NCI-H774 (cell line): ENCODE measurements at regions not wholly inside any gene's neighbourhood (a gene's known extent, or its start where the extent isn't known, plus 50 kb on each side); places are given as distances from the start of the nearest gene placed in this dataset.

ENCODE experiments used
- DNase-seq: peaks from one replicate; lab custom pipeline; 2025; lab: John Stamatoyannopoulos, UW

DNA sequence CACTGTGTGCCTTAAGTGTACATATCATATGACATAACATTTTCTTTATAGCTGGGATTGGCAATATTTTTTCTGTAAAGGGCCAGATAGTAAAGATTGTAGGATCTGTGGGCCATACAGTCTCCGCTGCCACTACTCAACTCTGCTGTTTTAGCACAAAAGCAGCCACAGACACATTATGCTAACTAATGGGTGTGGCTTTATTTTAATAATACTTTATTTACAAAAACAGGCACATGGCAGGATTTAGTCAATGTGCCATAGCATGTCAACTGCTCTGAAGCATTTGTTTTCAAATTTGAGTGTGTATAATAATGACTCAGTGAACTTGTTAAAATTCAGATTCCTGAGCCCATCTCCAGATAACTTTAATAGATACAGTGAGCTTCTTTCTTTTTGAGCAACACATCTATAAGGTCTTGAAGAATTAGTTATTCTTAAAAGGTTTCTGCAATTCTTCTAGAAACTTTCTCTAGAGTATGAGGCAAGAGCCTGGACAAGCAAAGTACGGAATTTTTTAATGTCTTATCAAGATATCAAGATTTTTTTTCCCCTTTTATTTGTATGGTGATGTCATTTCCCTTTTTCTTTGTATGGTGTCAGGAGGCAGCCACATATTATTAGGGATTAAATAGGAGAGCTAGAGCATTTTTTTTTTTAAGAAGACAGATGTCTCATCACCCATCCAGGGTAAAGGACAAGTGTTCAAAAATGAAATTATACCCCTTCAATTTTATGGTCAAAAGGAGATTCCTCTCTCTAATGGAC lies 518.3 kb downstream of the DHX35 start:
- no peak for DNase-seq

DNA sequence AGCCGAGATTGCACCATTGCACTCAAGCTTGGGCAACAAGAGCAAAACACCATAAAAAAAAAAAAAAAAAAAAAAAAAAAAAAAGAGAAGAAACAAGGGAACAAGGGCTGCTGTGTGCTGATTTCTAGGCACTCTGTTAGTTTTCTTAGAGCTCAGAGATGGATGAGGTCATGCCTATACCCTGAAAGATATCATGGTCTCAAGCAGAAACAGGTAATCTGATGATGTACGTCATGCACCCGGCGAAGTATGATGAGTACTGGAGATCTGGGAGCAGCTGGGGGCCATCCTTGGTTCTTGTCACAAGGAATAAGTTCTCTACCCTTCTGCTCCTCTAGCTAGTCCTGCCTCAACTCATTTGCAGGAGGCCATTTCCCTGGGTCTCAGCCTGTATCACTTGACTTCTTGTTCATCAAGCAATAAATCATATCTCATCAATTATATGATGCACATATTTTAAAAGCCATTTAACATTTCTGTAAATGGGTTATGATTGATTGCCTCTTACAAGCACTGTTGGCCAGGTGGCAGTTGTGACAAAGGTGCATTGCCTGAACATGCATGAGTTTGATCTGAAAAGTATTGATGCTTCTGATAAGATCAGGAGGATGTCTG lies 517.2 kb downstream of the DHX35 start:
- no peak for DNase-seq

DNA sequence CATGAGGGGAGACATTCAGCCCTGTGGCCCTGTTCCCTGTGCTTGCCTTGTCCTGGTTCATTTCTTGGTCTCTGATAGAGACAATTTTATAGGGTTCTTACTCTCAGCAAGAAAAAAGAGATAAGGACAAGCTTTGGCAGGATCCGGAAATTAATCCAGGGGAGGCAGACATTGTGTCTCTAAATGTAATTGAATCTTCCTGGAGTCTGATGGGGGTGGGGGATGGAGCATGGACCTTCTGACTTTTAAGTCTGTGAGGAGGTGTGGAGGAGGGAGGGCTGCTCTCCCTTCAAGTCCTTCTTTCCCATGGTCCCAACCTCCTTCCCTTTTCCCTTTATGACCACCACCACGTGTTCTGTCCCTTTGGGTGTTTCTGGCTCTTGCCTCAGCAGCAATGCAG lies 512.7 kb downstream of the DHX35 start:
- no peak for DNase-seq

DNA sequence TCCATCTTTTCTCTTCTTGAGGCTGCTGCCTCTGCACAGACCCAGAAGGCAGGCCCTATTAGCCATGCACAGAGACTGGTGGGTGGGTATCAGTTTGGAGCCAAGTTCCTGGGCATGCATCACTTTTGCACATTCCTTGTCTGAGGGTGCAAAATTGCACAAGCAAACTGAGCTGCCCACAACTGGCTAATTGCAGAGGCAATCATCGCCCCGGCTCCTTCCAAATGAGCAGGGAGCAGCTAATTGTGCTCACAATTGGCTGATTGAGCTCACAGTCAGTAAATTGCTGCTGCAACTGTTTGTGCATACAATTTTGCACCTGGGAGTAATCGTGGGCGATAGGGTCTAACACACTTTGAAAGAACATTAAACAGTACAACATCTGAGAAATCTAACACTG lies 511.4 kb downstream of the DHX35 start:
- no peak for DNase-seq

DNA sequence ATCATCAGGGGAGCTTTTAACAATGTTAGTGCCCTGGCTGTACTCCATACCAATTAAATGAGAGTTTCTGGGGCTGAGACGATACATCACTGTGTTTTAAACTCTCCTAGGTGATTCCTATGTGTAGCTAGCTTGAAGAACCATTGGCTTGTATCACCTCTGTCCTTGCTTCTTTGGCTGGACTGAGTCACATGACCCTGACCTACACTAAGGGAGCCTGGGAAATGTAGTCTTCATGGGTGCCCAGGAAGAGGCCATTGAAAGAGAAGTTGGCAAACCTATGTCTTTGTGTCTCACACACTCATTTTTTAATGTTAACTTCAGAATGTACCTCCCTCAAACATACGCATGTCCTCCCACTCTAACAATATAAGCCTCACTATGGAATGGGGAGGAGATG lies 506.6 kb downstream of the DHX35 start:
- DNase-seq = no peak

DNA sequence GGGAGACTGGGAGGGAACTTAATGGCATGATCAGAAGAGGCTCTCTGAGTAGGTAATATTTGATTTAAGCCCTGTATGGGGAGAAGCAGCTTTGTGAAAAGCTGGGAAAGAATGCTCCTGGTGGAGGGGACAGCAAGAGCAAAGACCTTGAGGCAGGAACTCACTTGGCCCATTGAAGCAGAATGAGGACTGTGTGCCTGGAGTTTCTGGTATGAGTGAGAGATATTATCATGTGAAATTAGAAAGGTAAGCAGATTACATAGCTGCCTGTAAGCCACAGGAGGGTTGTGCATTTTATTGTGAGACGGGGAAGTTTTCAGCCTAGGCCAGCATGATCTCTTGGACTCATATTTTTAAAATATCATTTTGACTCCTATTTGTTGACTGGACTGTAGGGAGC lies 502.1 kb downstream of the DHX35 start:
- DNase-seq = no peak

DNA sequence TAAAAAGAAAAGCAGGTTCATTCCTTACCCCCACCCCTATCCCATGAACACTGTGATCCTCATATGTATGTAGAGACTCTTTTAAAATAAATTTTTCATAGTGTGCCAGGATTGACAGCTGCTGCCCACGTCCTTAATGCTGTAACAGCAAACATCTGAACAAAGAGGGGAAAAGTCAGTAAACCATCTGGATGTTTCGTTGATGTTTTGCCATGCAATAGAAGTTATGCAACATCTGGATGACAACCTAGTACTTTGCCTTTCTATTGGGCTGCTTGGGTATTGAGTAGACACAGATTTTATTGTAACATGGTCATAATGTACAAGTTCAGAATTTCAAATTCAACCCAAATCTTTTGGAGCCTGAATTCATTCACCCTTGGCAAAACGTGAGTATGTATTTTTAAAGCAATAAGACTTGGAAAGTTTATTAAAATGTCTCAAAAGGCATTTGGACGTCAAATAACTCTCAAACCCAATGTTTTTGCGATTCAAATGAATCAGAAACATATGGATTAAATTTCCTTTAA lies 500.3 kb downstream of the DHX35 start:
- DNase-seq = no peak

DNA sequence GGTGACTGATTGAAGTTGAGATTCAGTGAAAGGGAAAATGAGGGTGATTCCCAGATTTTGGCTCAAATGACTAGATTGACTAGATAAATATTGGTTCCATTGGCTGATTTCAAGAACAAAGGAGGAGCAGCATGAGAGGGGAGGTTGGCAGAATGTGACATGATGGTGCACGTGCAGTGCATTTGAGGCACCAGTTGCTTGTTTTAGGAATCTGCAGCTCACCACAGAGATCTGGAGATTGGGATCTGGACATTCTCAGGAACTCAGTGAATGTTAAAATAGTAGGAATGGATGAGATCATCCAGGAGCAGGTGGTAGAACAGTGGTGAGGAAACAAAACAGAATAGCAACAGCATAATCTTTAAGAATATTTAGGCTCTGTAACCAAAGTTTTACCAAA lies 496.3 kb downstream of the DHX35 start:
- DNase-seq = no peak

DNA sequence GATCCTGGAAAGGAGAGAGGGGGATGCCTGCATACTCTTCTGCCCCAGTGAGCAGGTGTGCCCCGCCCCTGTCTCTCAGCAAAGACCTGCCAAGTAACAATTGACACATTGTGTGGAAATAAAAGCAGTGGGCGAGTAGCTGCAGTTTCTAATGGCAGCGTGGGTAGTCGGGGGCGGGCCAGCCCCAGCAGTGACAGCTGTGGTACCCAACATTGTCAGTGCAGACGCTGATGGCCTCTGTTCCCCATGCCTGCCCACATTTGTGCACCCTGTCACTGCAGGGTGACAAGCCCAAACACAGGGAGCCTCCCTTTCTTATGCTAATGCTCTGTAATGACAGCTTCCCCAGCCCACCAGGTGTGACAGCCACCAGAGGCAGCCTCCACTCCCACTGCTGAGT lies 491.7 kb downstream of the DHX35 start:
- no peak for DNase-seq

DNA sequence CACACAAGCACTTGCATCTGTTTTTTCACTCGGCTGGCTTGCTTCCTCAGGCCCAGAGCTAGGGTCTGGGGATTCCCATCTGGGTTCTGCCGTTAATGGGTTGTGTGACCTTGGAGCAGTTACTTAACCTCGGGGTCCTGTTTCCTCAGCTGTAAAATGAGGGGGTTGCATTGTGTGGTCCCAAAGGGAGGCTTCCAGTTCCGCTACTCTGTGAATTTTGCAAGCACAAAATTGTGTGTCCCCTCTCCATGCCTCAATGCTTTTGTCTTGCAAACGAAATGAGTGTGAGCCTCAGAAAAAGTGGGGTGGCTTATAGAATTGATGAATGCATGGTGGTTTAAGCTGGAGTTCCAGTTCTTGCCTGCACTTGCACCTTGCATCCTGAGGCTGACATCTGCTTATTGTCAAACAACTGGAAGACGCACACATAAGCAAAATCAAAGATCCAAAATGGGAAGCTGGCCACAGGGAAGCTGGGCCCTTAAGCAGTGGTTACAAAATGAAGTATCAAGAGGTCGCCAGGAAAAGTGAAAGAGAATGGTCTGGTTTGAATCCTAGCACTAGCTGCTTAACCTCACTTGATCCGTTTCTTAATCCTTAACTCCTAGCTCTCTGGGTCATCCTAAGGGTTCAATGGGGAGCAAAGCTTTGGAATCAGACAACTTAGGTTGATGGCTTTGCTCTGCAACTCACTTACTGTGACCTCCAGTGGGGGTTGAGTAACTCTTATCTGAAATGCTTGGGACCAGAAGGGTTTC lies 490.6 kb downstream of the DHX35 start:
- DNase-seq = no peak

DNA sequence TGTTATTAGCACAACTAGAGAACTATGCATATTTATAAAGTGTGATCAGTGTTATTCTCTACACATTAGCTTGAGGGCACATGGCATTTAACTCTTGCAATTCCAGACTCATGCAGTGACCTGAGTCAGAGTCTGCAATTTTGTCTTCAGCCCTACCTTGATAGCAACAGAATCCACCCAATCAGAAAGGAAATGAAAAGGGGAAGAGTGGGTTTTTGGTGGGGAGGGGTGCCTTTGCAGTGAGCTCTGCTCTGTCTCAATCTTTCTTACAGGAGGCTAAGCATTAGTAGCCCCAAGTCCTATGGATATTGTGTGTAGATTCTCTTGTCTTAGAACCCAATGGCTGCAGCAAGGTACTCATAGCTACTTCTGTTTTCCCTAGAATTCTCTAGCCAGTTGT lies 489.2 kb downstream of the DHX35 start:
- DNase-seq = no peak

DNA sequence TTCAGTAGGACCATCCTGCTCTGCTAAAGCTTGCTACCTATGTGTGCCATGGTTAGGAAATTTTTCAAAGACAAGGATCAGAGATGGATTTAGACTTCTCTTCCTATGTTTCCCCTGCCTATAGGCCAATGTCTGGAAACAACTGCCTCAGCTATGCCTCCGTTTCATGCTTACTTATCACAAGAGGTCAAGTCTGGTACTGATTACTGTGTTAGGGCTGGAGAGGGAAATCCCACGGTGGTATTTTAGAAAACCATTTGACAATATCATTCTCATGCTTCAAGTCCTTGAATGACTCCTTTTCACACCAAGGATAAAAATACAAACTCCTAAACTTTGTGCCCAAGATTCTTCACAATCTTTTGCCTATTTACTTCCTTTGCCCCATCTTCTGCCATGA lies 484.3 kb downstream of the DHX35 start:
- DNase-seq = no peak

DNA sequence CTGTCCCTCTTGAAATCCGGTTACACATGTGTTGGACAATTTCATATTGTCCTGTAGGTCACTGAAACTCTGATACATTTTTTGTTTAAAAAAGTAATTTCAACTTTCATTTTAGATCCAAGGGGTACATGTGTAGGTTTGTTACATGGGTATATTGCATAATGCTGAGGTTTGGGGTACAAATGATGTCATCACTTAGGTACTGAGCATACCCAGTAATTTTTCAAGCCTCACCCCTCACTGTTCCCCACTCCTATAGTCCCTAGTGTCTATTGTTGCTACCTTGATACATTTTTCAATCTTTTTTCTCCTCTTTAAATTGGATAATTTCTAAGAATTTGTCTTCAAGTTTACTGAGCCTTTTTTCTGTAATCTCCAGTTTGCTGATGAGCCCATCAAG lies 483.0 kb downstream of the DHX35 start:
- DNase-seq = no peak

DNA sequence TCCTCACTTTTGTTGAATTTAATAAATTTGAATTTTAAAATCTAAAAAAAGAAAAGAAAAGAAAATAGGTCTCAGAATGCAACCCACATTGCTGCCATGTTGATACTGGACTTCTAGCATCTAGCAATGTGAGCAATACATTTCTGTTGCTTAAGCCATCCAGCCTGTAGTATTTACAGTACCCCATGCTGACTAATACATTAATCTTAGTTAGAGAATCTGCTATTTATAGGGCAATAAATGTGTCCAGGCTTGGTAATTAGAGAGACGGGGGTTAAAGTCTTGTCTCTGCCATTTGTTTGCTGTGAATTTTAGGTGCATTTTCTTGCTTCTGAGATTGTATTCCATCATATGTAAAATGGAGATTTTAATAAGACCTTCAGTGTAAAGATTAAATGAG lies 471.3 kb downstream of the DHX35 start:
- DNase-seq = no peak

DNA sequence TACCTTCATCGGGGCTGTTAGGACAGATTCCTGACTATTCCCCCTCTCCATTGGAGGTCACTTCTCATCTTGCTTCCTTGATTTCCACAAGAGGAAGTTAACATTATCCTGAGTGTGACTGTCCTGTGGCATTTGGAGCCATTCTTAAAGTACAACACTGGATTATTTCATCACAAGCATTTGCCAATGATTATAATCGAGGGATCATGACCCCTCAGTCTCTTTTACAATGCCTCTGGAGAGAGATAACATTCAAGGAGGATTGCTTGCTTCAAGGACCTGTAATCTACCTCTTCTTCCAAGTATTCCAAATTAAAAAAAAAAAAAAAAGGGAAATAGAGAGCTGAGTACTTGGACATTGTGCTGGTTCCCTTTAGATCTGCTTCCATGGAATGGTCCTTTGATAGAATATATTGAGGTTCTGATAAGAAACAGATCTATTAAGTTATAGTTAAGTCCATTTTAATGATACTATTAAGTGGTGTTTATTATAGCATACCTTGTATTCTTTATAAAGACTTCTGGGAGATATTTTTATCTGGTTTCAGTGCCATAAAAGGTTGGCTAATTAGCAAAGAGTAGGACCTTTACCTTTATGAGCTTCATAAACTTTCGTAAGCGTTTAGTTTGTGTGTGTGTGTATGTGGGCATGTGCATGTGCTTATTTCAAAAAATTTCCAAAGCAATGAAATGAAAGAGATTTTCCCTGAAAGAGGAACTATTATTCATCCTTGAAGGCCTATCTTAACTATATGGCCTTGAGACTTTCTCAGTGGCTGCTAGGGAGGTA lies 469.1 kb downstream of the DHX35 start:
- no peak for DNase-seq

DNA sequence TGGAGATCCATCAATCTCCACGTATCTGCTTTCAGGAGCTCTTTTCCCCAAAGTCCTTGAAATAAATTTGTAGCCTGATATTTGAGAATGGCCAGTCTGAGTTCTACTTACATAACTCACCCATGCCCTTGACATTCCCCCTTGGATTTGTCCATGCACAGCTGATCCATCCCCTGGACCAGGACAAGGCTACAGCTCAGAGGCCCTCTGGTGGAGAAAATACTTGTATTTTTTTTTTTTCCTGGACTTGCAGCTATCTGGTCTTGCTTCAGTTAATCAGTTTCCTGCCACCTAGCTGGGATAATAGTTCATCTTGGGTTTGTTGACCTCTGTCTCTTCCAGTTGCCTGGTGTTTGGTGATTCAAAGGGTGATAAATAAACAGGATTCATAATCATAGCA lies 467.6 kb downstream of the DHX35 start:
- no peak for DNase-seq

DNA sequence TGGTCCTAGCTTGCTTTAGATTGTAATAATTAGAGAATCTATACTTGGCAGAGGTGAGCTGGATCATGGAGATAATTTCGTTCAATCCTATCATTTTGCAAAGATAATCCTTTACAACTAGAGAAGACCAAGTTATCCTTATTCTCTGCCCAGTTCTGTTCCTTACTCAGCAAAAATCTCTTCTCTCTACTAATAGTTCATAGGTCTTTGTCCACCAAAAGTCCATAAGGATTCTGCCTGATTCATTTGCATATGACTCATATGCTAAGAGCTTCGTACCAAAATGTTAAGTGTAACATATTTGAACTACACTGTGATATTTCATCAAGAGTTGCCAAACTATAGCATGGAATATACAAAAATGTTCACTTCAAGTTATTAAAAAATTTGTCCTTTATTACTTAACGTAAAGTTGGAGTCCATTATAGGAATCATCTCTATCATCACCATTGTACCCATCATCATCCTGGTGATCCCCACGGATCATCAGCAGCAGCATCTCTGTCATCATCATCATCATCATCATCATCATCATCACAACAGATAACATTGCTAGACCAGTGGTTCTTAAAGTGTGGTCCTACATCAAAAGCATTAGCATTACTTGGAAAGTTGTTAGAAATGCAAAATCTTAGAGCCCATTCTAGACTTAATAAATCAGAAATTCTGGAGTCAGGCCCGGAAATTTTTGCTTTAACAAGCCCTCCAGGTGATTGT lies 463.0 kb downstream of the DHX35 start:
- no peak for DNase-seq

DNA sequence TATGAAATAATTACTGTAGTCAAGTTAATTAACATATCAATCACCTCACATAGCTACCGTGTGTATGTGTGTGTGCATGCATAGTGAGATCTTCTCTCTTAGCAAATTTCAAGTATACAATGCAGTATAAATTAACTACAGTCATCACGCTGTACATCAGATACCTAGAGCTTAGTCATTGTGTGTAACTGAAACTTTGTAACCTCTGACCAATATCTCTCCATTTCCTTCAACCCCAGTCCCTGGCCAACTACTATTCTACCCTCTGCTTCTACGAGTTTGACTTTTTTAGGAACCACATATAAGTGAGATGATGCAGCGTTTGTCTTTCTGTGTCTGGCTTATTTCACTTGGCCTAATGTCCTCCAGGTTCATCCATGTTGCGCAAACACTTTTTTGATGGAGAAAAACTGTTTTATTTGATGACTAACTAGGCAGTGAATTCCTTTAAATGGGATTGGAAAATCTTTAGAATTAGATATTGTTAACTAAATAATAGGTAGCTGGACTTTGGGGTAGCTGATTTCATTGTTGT lies 459.5 kb downstream of the DHX35 start:
- DNase-seq = no peak

DNA sequence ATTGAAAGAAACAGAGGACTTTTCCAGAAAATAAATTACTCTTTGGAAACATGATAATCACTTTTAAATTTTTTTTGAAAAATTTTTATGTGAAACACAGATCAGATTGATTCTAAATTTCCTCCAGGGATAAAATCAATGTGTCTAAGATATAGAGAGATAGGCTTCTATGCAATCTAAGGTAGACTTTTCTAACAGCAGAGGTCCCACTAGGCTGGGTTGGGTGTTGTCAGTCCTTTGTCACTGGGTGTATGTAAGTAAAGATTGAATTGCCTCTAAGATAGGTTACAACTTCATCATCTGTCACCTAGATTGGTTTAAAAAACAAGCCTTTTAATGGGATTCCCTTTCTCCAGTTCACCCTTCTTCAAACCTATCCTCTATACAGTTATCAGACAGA lies 449.9 kb downstream of the DHX35 start:
- no peak for DNase-seq

DNA sequence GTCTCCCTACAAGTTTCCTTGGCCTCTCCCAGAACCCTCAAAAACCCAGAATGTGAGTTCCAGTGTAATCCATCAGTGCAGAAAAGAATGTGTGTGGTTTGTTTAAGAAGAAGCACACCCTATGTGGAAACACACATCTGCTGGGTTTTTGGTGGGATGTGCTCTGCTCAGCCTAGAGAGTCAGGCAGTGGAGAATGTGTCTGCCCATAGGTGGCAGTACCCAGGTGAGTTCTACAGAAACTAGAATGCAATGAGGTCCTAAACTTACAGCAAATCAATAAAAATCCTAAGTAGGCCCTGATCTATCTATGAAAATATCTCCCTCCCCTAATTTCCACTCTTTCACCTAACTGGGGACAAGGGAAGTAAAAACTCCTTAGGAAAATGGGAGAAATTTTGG lies 437.3 kb downstream of the DHX35 start:
- no peak for DNase-seq

DNA sequence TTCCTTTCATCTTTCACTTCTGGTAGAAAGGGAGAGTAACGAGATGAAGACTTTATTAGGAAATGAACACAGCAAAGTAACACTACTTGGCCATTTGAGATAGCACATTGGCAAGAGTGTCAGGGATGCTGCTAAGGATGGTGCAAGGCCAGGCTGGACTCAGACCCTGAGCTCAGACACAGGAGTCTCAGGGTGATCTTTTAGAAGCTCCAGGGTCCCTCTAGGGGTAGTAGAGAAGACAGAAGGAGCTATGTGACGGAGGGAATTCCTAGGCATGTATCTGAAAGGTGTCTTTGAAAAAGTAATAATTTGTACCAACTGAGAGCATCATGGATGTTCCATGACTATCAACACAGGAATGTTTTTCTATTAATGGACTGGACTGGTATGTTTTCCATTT lies 436.5 kb downstream of the DHX35 start:
- DNase-seq = no peak
